ENCODE measurements at regions not wholly inside any gene's neighbourhood (a gene's known extent, or its start where the extent isn't known, plus 50 kb on each side); places are given as distances from the start of the nearest gene placed in this dataset.

GRCh38 chr3:153442386-153442785 lies 280.4 kb downstream of the RAP2B start:
- TF ChIP-seq, protein P1, sequence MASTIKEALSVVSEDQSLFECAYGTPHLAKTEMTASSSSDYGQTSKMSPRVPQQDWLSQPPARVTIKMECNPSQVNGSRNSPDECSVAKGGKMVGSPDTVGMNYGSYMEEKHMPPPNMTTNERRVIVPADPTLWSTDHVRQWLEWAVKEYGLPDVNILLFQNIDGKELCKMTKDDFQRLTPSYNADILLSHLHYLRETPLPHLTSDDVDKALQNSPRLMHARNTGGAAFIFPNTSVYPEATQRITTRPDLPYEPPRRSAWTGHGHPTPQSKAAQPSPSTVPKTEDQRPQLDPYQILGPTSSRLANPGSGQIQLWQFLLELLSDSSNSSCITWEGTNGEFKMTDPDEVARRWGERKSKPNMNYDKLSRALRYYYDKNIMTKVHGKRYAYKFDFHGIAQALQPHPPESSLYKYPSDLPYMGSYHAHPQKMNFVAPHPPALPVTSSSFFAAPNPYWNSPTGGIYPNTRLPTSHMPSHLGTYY (CRISPR knock-in tag; IDR thresholded peaks at IDR 0.05): no peak
- TF ChIP-seq CREM (CRISPR knock-in tag; IDR thresholded peaks at IDR 0.05): no peak
- no peak for TF ChIP-seq CTCF (IDR thresholded peaks at IDR 0.05)
- TF ChIP-seq, protein P2, sequence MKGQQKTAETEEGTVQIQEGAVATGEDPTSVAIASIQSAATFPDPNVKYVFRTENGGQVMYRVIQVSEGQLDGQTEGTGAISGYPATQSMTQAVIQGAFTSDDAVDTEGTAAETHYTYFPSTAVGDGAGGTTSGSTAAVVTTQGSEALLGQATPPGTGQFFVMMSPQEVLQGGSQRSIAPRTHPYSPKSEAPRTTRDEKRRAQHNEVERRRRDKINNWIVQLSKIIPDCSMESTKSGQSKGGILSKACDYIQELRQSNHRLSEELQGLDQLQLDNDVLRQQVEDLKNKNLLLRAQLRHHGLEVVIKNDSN (CRISPR knock-in tag; IDR thresholded peaks at IDR 0.05): no peak
- no peak for TF ChIP-seq CREB1 (CRISPR knock-in tag; IDR thresholded peaks at IDR 0.05)
- no peak for TF ChIP-seq ZNF263 (CRISPR knock-in tag; IDR thresholded peaks at IDR 0.05; ENCODE audit: low read depth)
- TF ChIP-seq ZNF121 (CRISPR knock-in tag; IDR thresholded peaks at IDR 0.05): no peak
- no peak for TF ChIP-seq ELF4 (CRISPR knock-in tag; IDR thresholded peaks at IDR 0.05; ENCODE audit: low read depth)
- TF ChIP-seq, protein P3, sequence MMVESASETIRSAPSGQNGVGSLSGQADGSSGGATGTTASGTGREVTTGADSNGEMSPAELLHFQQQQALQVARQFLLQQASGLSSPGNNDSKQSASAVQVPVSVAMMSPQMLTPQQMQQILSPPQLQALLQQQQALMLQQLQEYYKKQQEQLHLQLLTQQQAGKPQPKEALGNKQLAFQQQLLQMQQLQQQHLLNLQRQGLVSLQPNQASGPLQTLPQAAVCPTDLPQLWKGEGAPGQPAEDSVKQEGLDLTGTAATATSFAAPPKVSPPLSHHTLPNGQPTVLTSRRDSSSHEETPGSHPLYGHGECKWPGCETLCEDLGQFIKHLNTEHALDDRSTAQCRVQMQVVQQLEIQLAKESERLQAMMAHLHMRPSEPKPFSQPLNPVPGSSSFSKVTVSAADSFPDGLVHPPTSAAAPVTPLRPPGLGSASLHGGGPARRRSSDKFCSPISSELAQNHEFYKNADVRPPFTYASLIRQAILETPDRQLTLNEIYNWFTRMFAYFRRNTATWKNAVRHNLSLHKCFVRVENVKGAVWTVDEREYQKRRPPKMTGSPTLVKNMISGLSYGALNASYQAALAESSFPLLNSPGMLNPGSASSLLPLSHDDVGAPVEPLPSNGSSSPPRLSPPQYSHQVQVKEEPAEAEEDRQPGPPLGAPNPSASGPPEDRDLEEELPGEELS (CRISPR knock-in tag; IDR thresholded peaks at IDR 0.05): no peak
- TF ChIP-seq ZNF232 (CRISPR knock-in tag; IDR thresholded peaks at IDR 0.05): no peak
- TF ChIP-seq NR2C2 (CRISPR knock-in tag; IDR thresholded peaks at IDR 0.05): no peak
- TF ChIP-seq TEAD4 (CRISPR knock-in tag; IDR thresholded peaks at IDR 0.05): no peak
- TF ChIP-seq ZNF396 (CRISPR knock-in tag; IDR thresholded peaks at IDR 0.05; ENCODE audit: borderline replicate concordance): no peak

Data from WTC11 (cell line).